Omental fat pad (tissue), 3 donors: ENCODE measurements at regions not wholly inside any gene's neighbourhood (a gene's known extent, or its start where the extent isn't known, plus 50 kb on each side); places are given as distances from the start of the nearest gene placed in this dataset.

Experiments used
- ATAC-seq: fragments of 150-250 bp; one replicate; pipeline ENCODE4 v1.9.1; 2016; ENCODE audit warnings: mild to moderate bottlenecking, moderate library complexity; ENCODE audit not compliant: low FRiP score
- DNase-seq: peaks from one replicate; pipeline ENCODE4 v3.0.0-alpha.2; 2019; ENCODE audit warnings: low spot score
- TF ChIP-seq, protein P1 (sequence below), 3 donors: fragments of 450-650 bp; IDR thresholded peaks; one replicate each; pipeline ENCODE4 v1.5.1; 2016 to 2017; ENCODE audit warnings: antibody characterized with exemption in 3 of 3, mild to moderate bottlenecking in 3 of 3, moderate library complexity in 2 of 3

DNA sequence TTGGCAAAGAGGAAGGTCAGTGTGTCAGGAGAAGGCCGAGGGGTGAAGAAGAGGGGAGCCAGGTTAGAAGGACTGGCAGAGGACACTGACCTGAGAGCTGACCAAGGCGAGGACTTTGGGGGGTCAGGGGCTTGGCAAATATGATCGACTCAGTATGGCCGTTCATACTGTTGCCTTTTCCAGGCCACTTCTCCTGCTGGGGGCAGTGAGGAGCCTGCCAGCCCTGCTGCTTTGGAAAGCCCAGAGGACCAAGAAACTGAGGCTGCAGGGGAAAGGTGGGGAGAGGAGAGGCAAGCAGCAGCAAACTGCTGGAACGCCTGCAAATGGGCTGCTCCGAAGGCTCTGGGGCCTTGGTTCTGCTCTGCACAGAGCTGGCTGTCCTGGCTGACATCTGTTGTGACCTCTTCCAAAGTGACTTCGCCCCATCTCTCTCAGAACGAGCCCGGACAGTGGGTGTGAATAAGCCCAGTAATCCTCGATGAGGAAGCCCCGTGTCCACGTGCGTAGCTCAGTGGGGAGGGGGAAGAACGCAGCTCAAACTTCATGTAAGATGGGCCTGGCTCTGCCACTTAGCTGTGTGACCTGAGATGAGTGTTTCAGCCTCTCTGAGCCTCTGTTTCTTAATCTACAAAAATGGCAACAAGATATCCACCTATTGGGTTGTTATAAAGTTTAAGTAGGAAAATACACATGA, 111.3 kb downstream of the SALL1 start:
- TF ChIP-seq, protein P1, sequence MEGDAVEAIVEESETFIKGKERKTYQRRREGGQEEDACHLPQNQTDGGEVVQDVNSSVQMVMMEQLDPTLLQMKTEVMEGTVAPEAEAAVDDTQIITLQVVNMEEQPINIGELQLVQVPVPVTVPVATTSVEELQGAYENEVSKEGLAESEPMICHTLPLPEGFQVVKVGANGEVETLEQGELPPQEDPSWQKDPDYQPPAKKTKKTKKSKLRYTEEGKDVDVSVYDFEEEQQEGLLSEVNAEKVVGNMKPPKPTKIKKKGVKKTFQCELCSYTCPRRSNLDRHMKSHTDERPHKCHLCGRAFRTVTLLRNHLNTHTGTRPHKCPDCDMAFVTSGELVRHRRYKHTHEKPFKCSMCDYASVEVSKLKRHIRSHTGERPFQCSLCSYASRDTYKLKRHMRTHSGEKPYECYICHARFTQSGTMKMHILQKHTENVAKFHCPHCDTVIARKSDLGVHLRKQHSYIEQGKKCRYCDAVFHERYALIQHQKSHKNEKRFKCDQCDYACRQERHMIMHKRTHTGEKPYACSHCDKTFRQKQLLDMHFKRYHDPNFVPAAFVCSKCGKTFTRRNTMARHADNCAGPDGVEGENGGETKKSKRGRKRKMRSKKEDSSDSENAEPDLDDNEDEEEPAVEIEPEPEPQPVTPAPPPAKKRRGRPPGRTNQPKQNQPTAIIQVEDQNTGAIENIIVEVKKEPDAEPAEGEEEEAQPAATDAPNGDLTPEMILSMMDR (IDR thresholded peaks at IDR 0.05), result no peak
- no peak for ATAC-seq
- no peak for DNase-seq

DNA sequence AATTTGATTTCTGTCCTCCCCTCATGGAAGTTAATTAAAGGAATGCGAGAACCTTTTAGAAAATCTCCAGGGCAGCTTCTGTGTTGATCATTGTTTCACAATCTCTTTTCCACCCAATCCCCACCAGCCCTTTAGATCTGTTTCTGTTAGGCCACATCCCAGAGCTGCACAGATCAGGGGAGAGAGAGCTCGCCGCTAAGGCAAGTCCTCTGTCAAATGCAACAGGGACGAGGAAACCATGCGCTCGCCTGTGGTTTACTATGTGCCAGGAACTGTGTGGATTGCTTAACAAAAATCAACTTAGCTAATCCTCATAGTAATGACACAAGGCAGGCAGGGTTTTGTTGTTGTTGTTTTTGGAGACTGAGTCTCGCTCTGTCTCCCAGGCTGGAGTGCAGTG, 115.4 kb downstream of the SALL1 start:
- ATAC-seq (no peak), DNase-seq (no peak)
- TF ChIP-seq, protein P1 (IDR thresholded peaks at IDR 0.05), result no peak

DNA sequence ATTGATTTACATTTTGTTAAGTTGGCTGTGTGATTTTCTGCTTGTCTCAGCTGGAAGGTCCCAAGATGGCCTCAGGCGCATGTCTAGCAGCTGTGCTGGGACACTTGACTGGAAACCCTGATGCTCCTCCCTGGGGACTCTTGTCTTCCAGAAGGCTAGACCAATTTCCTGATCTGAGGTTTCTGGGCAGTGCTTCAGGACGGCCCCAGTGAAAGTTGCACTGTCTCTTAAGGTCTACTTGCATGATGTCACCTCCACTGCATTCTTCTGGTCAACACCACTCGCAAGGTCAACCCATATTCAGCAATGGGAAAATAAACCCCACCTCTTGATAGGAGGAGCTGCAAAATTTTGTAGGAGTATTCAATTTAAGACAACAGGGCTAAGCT, 116.0 kb downstream of the SALL1 start:
- ATAC-seq, result no peak
- no peak for DNase-seq
- TF ChIP-seq, protein P1 (IDR thresholded peaks at IDR 0.05), result no peak

DNA sequence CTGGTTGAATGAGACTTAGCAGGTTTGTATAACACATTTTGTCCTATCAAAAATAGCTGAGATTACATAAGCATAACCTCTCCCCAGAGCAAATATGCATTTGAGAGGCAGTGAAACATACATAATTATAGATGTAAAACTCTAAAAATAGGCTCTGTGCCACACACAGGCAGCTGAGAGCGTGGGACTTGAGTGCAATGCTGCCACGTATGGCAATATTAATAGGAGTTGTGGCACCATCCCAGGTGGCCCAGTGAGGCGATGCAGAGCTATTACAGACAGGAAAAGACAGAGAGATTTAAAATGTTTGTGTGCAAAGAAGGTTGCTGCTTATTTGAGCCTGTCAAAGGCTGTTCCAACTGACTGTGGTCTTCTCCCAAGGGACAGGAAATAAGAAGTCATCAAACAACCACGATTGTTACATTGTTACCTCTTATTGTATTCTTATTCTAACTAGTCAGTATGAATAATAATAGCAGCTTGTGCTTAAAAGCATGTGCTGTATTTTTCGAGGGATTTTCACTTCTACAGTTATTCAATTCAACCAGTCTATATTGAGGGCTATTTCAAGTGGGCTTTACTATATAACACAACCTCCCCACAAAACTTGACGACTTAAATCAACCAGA, 116.5 kb downstream of the SALL1 start:
- DNase-seq, result no peak
- ATAC-seq, result no peak
- TF ChIP-seq, protein P1 (IDR thresholded peaks at IDR 0.05), result no peak

DNA sequence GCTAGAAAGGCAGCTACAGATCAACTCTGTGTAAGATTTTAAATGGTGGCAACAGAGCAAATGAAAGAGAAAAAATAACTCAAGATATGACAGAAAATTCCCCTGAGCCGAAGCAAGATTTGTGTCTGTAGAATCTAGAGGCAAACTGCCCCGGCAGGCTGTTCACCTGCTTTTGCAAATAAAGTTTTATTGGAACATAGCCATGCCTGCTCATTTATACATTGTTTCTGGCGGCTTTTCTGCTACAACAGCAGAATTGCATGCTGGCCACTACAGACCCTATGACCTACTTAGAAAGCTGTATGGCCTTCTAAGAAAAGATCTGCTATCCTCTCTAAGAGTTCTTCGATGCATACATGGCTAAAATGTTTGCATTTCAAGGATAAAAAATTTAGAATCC, 119.5 kb downstream of the SALL1 start:
- no peak for ATAC-seq
- DNase-seq, result no peak
- TF ChIP-seq, protein P1 (IDR thresholded peaks at IDR 0.05), result no peak

DNA sequence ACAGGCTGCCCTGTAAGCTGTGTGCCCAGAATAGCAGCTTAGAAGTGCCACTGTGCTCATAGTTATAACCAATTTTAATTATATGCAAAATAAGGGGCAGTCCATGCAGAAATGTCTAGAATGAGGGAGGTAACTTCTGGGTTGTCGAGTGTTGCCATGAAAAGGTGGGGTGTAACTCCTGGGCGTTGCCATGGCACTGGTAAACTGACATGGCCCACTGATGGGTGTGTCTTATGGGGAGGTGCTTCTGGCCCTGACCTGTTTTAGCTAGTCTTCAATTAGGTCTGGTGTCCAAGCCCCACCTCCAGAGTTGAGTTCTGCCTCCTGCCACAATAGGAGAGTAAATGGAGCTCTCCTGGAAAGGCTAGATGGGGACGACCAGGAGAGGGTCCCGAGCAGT, 120.6 kb downstream of the SALL1 start:
- TF ChIP-seq, protein P1 (IDR thresholded peaks at IDR 0.05), result no peak
- no peak for ATAC-seq

More for the DNA sequence above, 120.6 kb downstream of the SALL1 start:
- no peak for DNase-seq
